ENCODE measurements at regions not wholly inside any gene's neighbourhood (a gene's known extent, or its start where the extent isn't known, plus 50 kb on each side); places are given as distances from the start of the nearest gene placed in this dataset.

GRCh38 chr4:115923152-115923551 is 809.7 kb upstream of the NDST4 start:
- TF ChIP-seq CTCF (IDR thresholded peaks at IDR 0.05), result no peak
- no peak for TF ChIP-seq POLR2AphosphoS5 (IDR thresholded peaks at IDR 0.05; ENCODE audit: low read depth, low read length)
- TF ChIP-seq TCF7L2 (IDR thresholded peaks at IDR 0.05; ENCODE audit: low read depth, low read length), result no peak
